NB4 (cell line): ENCODE measurements at regions not wholly inside any gene's neighbourhood (a gene's known extent, or its start where the extent isn't known, plus 50 kb on each side); places are given as distances from the start of the nearest gene placed in this dataset.

ENCODE experiments used
- MYC ChIP-seq: IDR thresholded peaks from 2 replicates; pipeline ENCODE4 v1.6.1; 2011; ENCODE audit warnings: low read depth, low read length
- POLR2A ChIP-seq: IDR thresholded peaks from 2 replicates; pipeline ENCODE4 v1.6.1; 2011; ENCODE audit warnings: mild to moderate bottlenecking; ENCODE audit not compliant: insufficient read length; ENCODE audit errors: extremely low read depth
- TF ChIP-seq, protein P1 (sequence below): IDR thresholded peaks from one replicate; pipeline ENCODE4 v1.5.1; 2012; ENCODE audit warnings: low read depth, low read length
- TF ChIP-seq, protein P2 (sequence below): IDR thresholded peaks from 2 replicates; pipeline ENCODE4 v1.6.1; 2011; ENCODE audit warnings: low read depth, low read length

DNA sequence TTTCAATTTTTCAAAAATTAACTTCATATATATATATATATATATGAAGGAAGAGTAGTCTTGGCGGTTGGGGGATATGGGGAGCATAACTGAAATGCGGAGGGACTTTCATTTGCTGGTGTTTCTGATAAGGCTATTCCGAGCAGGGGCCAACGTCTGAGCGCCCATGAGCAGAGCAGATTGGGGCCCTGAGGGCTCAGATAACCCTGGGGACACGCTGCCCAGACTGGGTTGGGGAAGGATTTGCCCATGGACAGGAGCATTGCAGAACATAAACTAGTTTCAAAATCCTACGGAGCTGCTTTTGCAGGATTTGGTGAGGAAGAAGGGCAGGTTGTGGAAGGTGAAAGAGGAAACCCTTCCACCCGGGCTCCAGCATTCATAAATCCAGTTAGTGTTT, 240.2 kb downstream of the IRX1 start:
- TF ChIP-seq, protein P1, sequence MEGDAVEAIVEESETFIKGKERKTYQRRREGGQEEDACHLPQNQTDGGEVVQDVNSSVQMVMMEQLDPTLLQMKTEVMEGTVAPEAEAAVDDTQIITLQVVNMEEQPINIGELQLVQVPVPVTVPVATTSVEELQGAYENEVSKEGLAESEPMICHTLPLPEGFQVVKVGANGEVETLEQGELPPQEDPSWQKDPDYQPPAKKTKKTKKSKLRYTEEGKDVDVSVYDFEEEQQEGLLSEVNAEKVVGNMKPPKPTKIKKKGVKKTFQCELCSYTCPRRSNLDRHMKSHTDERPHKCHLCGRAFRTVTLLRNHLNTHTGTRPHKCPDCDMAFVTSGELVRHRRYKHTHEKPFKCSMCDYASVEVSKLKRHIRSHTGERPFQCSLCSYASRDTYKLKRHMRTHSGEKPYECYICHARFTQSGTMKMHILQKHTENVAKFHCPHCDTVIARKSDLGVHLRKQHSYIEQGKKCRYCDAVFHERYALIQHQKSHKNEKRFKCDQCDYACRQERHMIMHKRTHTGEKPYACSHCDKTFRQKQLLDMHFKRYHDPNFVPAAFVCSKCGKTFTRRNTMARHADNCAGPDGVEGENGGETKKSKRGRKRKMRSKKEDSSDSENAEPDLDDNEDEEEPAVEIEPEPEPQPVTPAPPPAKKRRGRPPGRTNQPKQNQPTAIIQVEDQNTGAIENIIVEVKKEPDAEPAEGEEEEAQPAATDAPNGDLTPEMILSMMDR, result no peak
- TF ChIP-seq, protein P2, sequence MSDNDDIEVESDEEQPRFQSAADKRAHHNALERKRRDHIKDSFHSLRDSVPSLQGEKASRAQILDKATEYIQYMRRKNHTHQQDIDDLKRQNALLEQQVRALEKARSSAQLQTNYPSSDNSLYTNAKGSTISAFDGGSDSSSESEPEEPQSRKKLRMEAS, result no peak
- TF ChIP-seq POLR2A (no peak), MYC (no peak)
